Psoas muscle (tissue), 7 donors: ENCODE measurements at regions not wholly inside any gene's neighbourhood (a gene's known extent, or its start where the extent isn't known, plus 50 kb on each side); places are given as distances from the start of the nearest gene placed in this dataset.
"Not testable (repeated sequence)": the region's sequence is repeated elsewhere in the genome, so short reads cannot be mapped to it uniquely, and the experiment has no call there.

Source experiments
- ATAC-seq, 4 donors: fragments of 200-7000 bp; cut with Tn5 transposase; one replicate each; pipeline ENCODE4 v1.9.1; 2020; ENCODE audit warnings: moderate library complexity in 3 of 4, mild to moderate bottlenecking in 2 of 4
- DNase-seq, 2 donors: peaks; one replicate each; pipeline ENCODE4 v3.0.0-alpha.2; 2020
- H3K27ac ChIP-seq: fragments of 200-600 bp; one replicate; pipeline ENCODE4 v1.8.0; 2022
- H3K27me3 ChIP-seq, 3 donors: fragments of 200-600 bp in 1 of 3; one replicate each; pipeline versions ENCODE4 v1.6.1 to v1.8.0; 2013 to 2022; ENCODE audit warnings: low read length in 2 of 3, mild to moderate bottlenecking in 2 of 3, moderate library complexity in 1 of 3; ENCODE audit not compliant: insufficient read depth in 3 of 3
- H3K36me3 ChIP-seq, 2 donors: fragments of 200-600 bp in 1 of 2; one replicate each; pipeline versions ENCODE4 v1.6.1 to v1.8.0; 2013 to 2022; ENCODE audit warnings: low read depth in 1 of 2, mild to moderate bottlenecking in 1 of 2, moderate library complexity in 1 of 2; ENCODE audit not compliant: insufficient read depth in 1 of 2
- H3K4me1 ChIP-seq: fragments of 200-600 bp; one replicate; pipeline ENCODE4 v1.8.0; 2022
- H3K4me3 ChIP-seq: fragments of 200-600 bp; one replicate; pipeline ENCODE4 v1.8.0; 2022; ENCODE audit warnings: mild to moderate bottlenecking
- H3K9me3 ChIP-seq: fragments of 200-600 bp; one replicate; pipeline ENCODE4 v1.8.0; 2022
- CTCF ChIP-seq: fragments of 200-600 bp; IDR thresholded peaks from one replicate; pipeline ENCODE4 v1.8.0; 2022; ENCODE audit warnings: antibody characterized with exemption
- WGBS, 3 donors: extraction: QIAGEN DNeasy Blood & Tissue Kit; methylation state at CpG; one replicate each; pipeline versions ENCODE4 v1.1.6 to v1.1.7; 2013; 5-methylcytosine and 5-hydroxymethylcytosine counted together
- intact Hi-C, 2 donors: fragments of 100-400 bp; cut with DNase I; formaldehyde crosslinking; loops; one replicate each; pipeline versions ENCODE4 v1.11.0 to v1.14.2; 2022
- donor health status: healthy with polysubstance abuse.
- donor health status: DM: no; HTN: no; CAD: no; lungs with moderate emphysema.
- donor health status: Bipolar disorder and iron deficiency.
- donor health status: healthy.
- donor health status: DM: yes; HTN: yes; CAD: no.
- donor health status: DM: no; HTN: no; CAD: no.
- donor health status: DM: yes; HTN: yes; CAD: no.

- no peak overlapping the region for H3K4me3 ChIP-seq
- peak in 1 of 4 donors; percentile 28 for ATAC-seq
- DNase-seq = no peak
- 27 to 41% (median 33%) methylated on average over 7 of the region's 7 CpGs for WGBS, 3 donors
- no peak for TF ChIP-seq CTCF
- no peaks in the 10 kb centered on the region for H3K9me3 ChIP-seq
- no peak overlapping the region for H3K27ac ChIP-seq
- intact Hi-C loops = no loop called here
- H3K4me1 ChIP-seq = no peaks in the 10 kb centered on the region
- H3K36me3 ChIP-seq = no peaks in the 10 kb centered on the region
- H3K27me3 ChIP-seq = peaks cover 0 to 24% (median 3%) of the 10 kb centered on the region in 3 donors
Measured at GRCh38 chr22:22375576-22376351, 131.2 kb downstream of the VPREB1 start.

- no peaks in the 10 kb centered on the region for H3K4me1 ChIP-seq
- no peak for DNase-seq
- no peaks in the 10 kb centered on the region for H3K9me3 ChIP-seq
- H3K4me3 ChIP-seq = no peak overlapping the region
- 36 to 49% (median 47%) methylated on average over 3 of the region's 3 CpGs for WGBS, 3 donors
- ATAC-seq = no peak
- peaks cover 0 to 19% (median 3%) of the 10 kb centered on the region in 3 donors for H3K27me3 ChIP-seq
- H3K36me3 ChIP-seq = no peaks in the 10 kb centered on the region
- TF ChIP-seq CTCF = no peak
- intact Hi-C loops = no loop called here
- no peak overlapping the region for H3K27ac ChIP-seq
Measured at GRCh38 chr22:22376352-22376706, 131.7 kb downstream of the VPREB1 start.

DNA sequence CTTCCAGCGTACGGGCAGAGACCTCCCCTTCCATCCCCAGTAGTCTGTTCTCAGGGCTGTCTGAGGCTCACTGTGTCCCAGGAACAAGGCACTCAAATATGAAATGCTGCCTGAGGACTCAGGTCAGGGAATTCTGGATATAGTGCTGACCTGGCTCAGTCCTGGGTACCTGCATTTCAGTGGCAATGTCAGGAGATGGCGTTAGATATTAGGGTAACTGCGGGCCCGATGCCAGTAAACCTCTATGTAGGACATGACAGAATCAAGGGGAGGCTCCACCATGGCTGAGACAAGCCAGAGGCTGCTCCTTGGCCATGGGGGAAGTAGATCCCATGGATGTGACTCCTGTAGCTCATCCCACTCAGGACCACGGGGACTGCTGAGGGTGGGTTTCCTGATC is 131.7 kb downstream of the ZNF280B start:
- H3K27me3 ChIP-seq = peaks cover 0 to 16% (median 3%) of the 10 kb centered on the region in 3 donors
- H3K36me3 ChIP-seq, ATAC-seq, DNase-seq, H3K9me3 ChIP-seq, H3K4me3 ChIP-seq, H3K27ac ChIP-seq, intact Hi-C loops, H3K4me1 ChIP-seq: not testable (repeated sequence)
- WGBS, 3 donors = 74 to 80% (median 75%) methylated on average over 6 of the region's 6 CpGs

- Histone ChIP-seq H3K36me3 (no peaks in the 10 kb centered on the region), H3K9me3 (no peaks in the 10 kb centered on the region), H3K27me3 (peaks cover 0 to 16% (median 3%) of the 10 kb centered on the region in 3 donors), H3K4me1 (no peaks in the 10 kb centered on the region), H3K4me3 (no peak overlapping the region), H3K27ac (no peak overlapping the region)
- DNase-seq = no peak
- no peak for TF ChIP-seq CTCF
- intact Hi-C loops = no loop called here
- no peak for ATAC-seq
Measured at GRCh38 chr22:22377335-22377734, 131.2 kb downstream of the ZNF280B start.

- TF ChIP-seq CTCF = no peak
- no peaks in the 10 kb centered on the region for H3K4me1 ChIP-seq
- WGBS, 3 donors = 56 to 66% (median 59%) methylated on average over 8 of the region's 8 CpGs
- H3K4me3 ChIP-seq = no peak overlapping the region
- DNase-seq (no peak), ATAC-seq (no peak)
- peaks cover 0 to 22% (median 3%) of the 10 kb centered on the region in 3 donors for H3K27me3 ChIP-seq
- no peak overlapping the region for H3K27ac ChIP-seq
- no peaks in the 10 kb centered on the region for H3K36me3 ChIP-seq
- intact Hi-C loops = no loop called here
- H3K9me3 ChIP-seq = no peaks in the 10 kb centered on the region
Measured at GRCh38 chr22:22378446-22379415, 129.8 kb downstream of the ZNF280B start.
